ENCODE measurements at regions not wholly inside any gene's neighbourhood (a gene's known extent, or its start where the extent isn't known, plus 50 kb on each side); places are given as distances from the start of the nearest gene placed in this dataset.
"Not testable (repeated sequence)": the region's sequence is repeated elsewhere in the genome, so short reads cannot be mapped to it uniquely, and the experiment has no call there.

DNA sequence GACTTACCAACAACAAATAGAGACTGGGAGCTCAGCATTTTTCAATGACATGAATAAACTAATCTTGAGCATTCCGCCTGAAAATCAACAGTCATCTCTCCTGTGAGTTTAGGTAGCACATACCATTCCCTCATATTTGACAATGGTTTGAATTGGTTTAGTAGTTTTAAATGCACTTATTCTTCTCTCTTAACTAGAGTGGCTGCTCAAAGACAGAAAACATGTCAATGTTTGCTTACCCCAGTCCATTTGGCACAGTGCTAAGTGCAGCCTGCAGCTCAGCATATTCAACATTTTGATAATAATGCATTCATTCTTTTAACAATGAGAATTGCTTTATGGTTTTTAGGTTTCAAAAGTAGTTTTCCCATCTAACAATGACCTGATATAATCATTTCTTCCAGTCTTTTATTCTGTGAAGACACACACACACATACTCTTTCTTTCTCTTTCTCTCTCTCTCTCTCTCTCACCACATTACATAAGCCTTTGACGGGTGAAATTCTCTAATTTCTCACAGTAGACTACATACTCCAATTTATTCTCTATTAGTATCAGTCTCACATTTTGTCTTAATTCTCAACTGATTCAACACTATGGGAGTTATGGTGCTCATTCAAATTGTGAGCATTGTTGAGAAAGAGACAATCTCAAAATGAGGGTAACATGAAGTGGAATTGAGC is 432.3 kb downstream of the LRRIQ3 start:
- no peak for DNase-seq

GRCh38 chr1:73761559-73761958 is 436.4 kb downstream of the LRRIQ3 start:
- DNase-seq: no peak

DNA sequence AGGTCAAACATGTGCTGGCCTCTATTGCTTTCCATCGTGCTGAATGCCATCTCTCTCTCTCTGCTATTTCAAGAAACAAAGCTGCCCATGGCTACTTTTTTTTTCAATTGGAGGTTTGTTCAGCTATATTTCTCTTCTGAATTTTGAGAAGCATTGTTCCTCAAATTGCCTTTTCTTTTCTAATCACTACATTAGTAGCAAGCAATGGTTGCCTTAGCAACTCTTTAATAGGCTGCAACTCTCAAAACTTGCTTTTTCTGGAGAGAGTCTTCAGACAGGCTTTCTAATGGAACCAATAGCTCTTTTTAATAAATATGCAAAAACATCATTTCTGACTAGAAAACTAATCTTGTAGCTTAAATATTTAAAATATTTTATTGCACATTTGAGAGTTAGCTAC is 439.0 kb downstream of the LRRIQ3 start:
- DNase-seq: no peak

- no peak for DNase-seq
These were observed 441.2 kb downstream of the LRRIQ3 start for GRCh38 chr1:73756817-73757216.

DNA sequence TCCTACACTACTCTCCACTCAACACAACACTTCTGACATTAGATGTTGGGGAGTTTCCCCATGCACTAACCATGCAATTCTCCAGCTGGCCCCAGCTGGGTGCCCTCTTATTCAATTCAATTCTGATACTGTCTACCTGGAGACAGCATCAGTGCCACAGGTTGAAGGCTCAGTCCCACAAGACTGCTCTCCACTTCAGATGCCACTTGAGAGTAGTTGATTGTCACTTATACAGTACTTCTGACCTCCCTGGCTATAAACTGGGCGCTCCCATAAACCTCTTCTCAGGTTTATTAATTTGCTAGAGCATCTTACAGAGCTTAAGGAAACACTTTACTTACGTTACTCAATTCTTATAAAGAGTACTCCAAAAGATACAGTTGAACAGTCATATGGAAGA is 442.3 kb downstream of the LRRIQ3 start:
- DNase-seq: no peak

GRCh38 chr1:73749996-73750395 is 448.0 kb downstream of the LRRIQ3 start:
- no peak for DNase-seq

DNA sequence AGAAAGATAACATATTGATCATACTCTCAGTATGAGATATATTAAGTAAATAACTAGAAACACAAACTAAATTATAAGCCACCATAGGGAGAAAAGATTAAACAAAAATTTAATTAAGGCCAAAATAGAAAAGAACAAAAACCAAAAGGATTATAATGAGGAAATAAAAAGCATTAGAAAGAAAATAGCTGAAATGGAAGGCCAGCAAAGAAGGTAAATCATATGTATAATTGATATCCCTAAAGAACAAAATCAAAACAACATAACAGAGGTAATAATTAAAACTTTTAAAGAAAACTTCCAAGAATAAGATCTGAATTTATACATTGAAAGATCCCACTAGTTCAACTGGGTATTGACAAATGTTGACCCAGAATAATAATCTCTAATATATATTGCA is 453.0 kb downstream of the LRRIQ3 start:
- DNase-seq: no peak

GRCh38 chr1:73736125-73736524 is 461.9 kb downstream of the LRRIQ3 start:
- peak; percentile 10 for DNase-seq

DNA sequence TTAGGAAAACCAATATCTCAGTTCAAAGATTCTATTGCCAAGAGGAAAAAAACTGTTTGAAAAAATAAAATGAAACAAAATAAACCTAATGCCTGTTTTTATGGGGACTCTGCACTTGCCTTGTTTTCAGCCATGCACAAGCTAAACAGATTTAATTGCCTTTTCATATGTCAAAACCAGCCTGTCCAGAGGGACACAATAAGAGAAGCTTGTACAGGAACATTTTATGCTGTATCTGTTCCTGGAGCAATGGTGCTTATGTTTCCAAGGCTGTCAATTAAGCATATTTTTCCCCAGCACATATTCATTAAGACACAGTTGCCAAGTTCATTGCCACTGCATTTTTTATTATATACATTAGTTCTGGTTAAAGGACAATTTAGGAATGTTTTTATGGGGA is 470.9 kb downstream of the LRRIQ3 start:
- DNase-seq: no peak

DNA sequence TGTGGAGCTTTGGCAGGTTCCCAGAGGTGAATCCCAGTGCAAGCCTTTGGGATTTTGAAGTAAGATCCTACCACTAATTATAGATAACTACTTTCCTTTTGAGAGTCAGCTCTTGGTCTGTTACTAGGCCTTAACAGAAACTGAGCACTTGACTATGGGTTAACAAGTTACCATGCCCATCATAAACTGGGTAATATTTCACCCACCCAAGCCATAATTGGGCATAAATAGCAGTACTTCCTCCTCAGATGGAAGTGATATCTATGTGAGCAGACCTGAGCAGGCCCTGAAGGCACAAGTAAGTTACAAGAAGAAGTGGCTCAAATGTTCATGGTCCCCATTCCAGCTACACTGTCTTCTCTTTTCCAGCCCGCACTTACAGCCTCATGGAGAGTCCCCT is 475.9 kb downstream of the LRRIQ3 start:
- DNase-seq: no peak

DNA sequence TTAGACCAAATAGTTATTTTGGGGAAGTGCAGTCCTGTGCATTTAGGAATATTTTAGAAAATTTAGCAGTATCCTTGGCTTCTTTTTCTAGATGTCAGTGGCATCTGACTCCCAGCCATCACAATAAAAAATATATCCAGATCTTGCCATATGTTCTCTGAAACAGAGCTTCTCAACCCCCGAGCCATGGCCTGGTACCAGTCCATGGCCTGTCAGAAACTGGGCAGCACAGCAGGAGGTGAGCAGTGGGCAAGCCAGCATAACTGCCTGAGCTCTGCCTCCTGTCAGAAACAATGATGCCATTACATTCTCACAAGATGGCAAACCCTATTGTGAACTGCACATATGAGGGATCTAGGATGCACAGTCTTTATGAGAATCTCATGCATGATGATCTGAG is 480.0 kb downstream of the LRRIQ3 start:
- DNase-seq: no peak

DNA sequence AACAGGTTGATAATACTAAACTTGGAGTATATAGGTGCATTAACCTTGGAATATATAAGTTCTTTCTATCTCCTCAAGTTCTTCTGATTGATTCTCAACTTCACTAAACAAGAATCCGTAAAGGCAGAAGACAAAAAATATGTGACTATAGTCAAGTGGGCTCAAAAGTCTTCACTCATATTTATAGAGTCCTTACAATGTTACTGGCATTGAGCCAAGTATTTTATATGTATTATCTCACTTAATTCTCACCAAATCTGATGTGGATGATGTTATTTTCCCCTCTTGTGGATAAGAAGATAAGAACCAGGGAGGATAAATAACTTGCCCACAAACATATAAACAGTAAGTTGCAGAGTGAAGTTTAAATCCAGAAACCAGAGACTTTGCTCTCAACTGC is 486.9 kb downstream of the LRRIQ3 start:
- DNase-seq: no peak

DNA sequence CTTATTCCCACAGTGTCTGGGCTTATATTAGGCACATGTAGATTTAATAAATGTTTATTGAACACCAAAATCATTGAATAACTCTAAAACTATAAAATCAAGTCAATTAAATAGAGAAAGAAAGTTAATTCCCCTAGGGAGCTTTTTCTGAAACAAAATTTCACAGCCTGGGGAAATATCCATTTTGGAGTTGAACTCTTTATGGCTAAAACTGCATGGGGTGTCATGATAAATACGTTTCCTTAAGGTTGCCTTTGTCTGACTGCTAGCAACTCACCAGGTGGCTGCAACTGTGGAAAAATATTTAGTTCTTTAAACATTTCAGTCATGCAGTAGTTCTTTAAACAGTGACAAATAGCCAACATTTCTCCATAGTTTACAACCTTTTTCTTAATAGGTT is 496.1 kb downstream of the LRRIQ3 start:
- DNase-seq: no peak

DNA sequence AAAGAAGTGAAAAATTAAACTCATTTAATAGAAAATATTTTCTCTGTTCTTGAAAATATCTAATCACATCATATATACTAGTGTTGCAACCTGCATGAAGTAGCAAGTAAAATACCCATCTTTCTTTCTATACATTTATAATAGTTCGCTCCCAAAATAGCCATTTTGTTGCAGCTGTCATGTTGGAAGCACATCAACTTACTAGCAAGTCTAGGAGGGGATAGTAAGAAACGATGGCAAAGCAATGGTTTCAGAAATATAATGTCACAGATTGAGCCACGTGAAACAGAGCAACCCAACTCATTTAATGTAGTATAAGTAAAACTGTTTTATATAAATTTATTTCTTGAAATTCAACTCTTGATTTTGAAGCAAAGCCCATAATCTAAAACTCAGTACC is 521.8 kb downstream of the LRRIQ3 start:
- DNase-seq: no peak

DNA sequence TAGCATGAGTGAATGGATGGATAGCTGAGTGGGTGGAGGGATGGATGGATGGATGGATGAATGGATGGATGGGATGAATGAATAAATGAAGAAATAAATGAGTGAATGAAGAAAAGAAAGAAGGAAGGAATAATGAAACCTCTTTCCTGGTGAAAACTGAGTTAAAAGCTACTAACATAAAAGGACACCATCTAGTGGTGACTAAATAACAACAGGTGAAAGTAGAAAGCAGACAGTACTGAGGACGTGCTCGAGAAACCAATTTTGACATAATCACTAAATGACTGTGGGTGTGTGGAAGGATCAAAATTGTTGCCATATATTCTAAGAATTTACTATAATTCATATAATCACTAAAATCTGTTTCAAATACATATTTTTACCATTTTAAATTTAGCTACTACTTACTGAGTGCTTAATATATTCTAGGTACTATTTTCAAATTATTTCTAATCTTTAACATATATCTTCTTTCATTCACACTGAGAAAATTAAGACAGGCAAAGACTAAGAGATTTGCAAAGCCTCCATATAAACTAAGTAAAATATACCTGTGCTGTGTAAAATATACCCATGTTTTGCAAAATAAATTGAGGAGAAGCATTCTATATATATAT is 522.9 kb downstream of the LRRIQ3 start:
- DNase-seq: peak; percentile 3

- no peak for DNase-seq
These were observed 524.0 kb downstream of the LRRIQ3 start for GRCh38 chr1:73673971-73674370.

- DNase-seq: no peak
These were observed 526.4 kb downstream of the LRRIQ3 start for GRCh38 chr1:73671530-73671929.

GRCh38 chr1:73667959-73668358 is 530.0 kb downstream of the LRRIQ3 start:
- DNase-seq: not testable (repeated sequence)

- no peak for DNase-seq
These were observed 535.5 kb downstream of the LRRIQ3 start for GRCh38 chr1:73662526-73662925.

GRCh38 chr1:73659136-73659535 is 538.8 kb downstream of the LRRIQ3 start:
- no peak for DNase-seq

- no peak for DNase-seq
These were observed 543.3 kb downstream of the LRRIQ3 start for GRCh38 chr1:73654714-73655113.

GRCh38 chr1:73644198-73644597 is 553.8 kb downstream of the LRRIQ3 start:
- no peak for DNase-seq

GRCh38 chr1:73639494-73639893 is 558.5 kb downstream of the LRRIQ3 start:
- DNase-seq: no peak

GRCh38 chr1:73637264-73637663 is 560.7 kb downstream of the LRRIQ3 start:
- DNase-seq: peak; percentile 21

GRCh38 chr1:73635021-73635420 is 563.0 kb downstream of the LRRIQ3 start:
- no peak for DNase-seq
